ENCODE measurements at regions not wholly inside any gene's neighbourhood (a gene's known extent, or its start where the extent isn't known, plus 50 kb on each side); places are given as distances from the start of the nearest gene placed in this dataset.

DNA sequence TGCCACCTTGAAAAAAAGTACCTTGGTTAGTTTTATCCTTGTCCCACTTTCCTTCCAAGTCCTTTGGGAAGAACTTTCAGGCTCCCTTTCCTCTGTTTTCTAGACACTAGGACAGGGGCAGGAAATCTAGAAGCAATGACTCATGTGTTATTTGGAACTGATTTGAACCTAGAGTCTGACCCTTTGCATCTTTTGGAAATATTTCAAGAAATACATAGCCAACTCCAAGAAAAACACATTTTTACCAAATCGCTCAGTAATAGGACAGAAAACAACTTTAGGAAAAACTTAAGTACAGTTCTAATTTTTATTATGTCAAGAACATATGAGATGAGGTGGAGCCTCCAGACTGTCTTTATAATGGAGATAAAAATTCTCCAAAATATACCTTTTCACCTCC, 292.4 kb downstream of the PTBP2 start:
- intact Hi-C loops (cut with DNase I): no loop called here

DNA sequence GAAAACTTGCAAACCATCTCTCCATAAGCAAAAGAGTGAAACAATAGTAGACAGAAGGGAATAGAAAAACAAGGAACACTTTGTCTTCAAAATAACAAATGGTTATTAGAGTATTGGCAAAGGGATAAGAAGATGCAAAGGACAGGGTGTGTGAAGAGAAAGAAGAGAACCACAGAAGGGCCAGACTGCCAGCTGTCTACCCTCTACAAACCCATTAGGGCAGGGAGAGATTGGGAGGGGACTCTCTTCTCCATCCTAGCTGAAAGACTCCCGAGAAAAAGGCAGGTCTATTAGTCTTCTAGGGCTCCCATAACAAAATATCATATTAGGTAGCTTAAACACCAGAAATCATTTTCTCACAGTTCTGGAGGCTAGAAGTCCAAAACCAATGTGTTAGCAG, 292.8 kb downstream of the PTBP2 start:
- H3K36me3 ChIP-seq: no peaks in the 10 kb centered on the region
- TF ChIP-seq, protein P1, sequence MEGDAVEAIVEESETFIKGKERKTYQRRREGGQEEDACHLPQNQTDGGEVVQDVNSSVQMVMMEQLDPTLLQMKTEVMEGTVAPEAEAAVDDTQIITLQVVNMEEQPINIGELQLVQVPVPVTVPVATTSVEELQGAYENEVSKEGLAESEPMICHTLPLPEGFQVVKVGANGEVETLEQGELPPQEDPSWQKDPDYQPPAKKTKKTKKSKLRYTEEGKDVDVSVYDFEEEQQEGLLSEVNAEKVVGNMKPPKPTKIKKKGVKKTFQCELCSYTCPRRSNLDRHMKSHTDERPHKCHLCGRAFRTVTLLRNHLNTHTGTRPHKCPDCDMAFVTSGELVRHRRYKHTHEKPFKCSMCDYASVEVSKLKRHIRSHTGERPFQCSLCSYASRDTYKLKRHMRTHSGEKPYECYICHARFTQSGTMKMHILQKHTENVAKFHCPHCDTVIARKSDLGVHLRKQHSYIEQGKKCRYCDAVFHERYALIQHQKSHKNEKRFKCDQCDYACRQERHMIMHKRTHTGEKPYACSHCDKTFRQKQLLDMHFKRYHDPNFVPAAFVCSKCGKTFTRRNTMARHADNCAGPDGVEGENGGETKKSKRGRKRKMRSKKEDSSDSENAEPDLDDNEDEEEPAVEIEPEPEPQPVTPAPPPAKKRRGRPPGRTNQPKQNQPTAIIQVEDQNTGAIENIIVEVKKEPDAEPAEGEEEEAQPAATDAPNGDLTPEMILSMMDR (IDR thresholded peaks at IDR 0.05): no peak
- TF ChIP-seq POLR2A (IDR thresholded peaks at IDR 0.05): no peak
- TF ChIP-seq POLR2AphosphoS5 (IDR thresholded peaks at IDR 0.05; ENCODE audit: insufficient read depth in 1 of 2, low read depth in 1 of 2): no peak
- H3K4me1 ChIP-seq: no peaks in the 10 kb centered on the region
- H3K4me3 ChIP-seq: no peak overlapping the region
- H3K27ac ChIP-seq: no peak overlapping the region
- intact Hi-C loops (cut with DNase I): no loop called here
- H3K27me3 ChIP-seq: no peaks in the 10 kb centered on the region
- no peak for DNase-seq (ENCODE audit: extremely low spot score in 2 of 2)
- H3K9me3 ChIP-seq: no peaks in the 10 kb centered on the region

More for the DNA sequence above, 292.4 kb downstream of the PTBP2 start:
- no peak overlapping the region for H3K4me3 ChIP-seq
- TF ChIP-seq POLR2A (IDR thresholded peaks at IDR 0.05): no peak
- DNase-seq (ENCODE audit: extremely low spot score in 2 of 2): no peak
- H3K9me3 ChIP-seq: no peaks in the 10 kb centered on the region
- H3K27ac ChIP-seq: no peak overlapping the region
- H3K27me3 ChIP-seq: no peaks in the 10 kb centered on the region
- H3K4me1 ChIP-seq: no peaks in the 10 kb centered on the region
- no peaks in the 10 kb centered on the region for H3K36me3 ChIP-seq

DNA sequence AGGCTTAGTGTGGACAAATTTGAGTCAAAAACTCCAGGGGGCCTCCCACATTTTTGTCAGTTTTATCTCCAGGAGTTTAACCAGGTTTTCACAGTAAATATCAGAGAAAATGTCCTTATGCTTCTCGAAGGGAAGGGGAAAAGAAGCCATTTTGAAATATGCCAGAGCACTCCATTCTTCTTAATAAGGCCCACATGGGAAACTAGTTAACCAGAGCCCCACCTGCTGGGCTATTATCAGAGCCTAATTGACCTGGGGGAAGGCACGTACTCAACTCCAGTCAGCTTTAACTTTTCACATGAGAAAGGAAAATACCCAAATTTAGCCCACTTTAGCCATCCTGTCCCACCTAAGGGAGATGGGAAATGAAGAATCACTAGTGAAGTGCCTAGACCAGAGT, 296.3 kb downstream of the PTBP2 start:
- no peak for DNase-seq (ENCODE audit: extremely low spot score in 2 of 2)
- no peaks in the 10 kb centered on the region for H3K4me1 ChIP-seq
- H3K4me3 ChIP-seq: no peak overlapping the region
- intact Hi-C loops (cut with DNase I): no loop called here
- no peaks in the 10 kb centered on the region for H3K9me3 ChIP-seq
- H3K27me3 ChIP-seq: no peaks in the 10 kb centered on the region
- H3K36me3 ChIP-seq: no peaks in the 10 kb centered on the region
- TF ChIP-seq POLR2A (IDR thresholded peaks at IDR 0.05): no peak
- TF ChIP-seq POLR2AphosphoS5 (IDR thresholded peaks at IDR 0.05; ENCODE audit: insufficient read depth in 1 of 2, low read depth in 1 of 2): no peak
- TF ChIP-seq, protein P1 (IDR thresholded peaks at IDR 0.05): no peak
- H3K27ac ChIP-seq: no peak overlapping the region
